H9 (cell line): ENCODE measurements at regions not wholly inside any gene's neighbourhood (a gene's known extent, or its start where the extent isn't known, plus 50 kb on each side); places are given as distances from the start of the nearest gene placed in this dataset.

Experiments
- DNase-seq: peaks from one replicate; pipeline ENCODE4 v3.0.0-alpha.2; 2017
- H2AFZ ChIP-seq: one replicate; pipeline ENCODE4 v1.6.1; 2013; ENCODE audit warnings: mild to moderate bottlenecking, low read length, control low read depth, moderate library complexity
- H2AK5ac ChIP-seq: 2 replicates; pipeline ENCODE4 v1.6.1; 2013; ENCODE audit warnings: low read length, control low read depth, mixed read lengths; ENCODE audit not compliant: insufficient read length
- H2BK120ac ChIP-seq: one replicate; pipeline ENCODE4 v1.6.1; 2013; ENCODE audit warnings: low read depth, mild to moderate bottlenecking, low read length, control low read depth, inconsistent platforms; ENCODE audit not compliant: poor library complexity, severe bottlenecking
- H2BK12ac ChIP-seq: 2 replicates; pipeline ENCODE4 v1.6.1; 2013; ENCODE audit warnings: low read length, control low read depth, mixed read lengths, low read depth; ENCODE audit not compliant: insufficient read length
- H2BK15ac ChIP-seq: 2 replicates; pipeline ENCODE4 v1.6.1; 2013; ENCODE audit warnings: low read depth, low read length, control low read depth
- H2BK20ac ChIP-seq: one replicate; pipeline ENCODE4 v1.6.1; 2013; ENCODE audit warnings: low read depth, mild to moderate bottlenecking, low read length, control low read depth, inconsistent platforms; ENCODE audit not compliant: poor library complexity, severe bottlenecking
- H2BK5ac ChIP-seq: 2 replicates; pipeline ENCODE4 v1.6.1; 2013; ENCODE audit warnings: low read length, control low read depth, mixed read lengths; ENCODE audit not compliant: insufficient read length
- H3K14ac ChIP-seq: 2 replicates; pipeline ENCODE4 v1.6.1; 2013; ENCODE audit warnings: low read length, control low read depth; ENCODE audit not compliant: insufficient read depth
- H3K18ac ChIP-seq: 2 replicates; pipeline ENCODE4 v1.6.1; 2013; ENCODE audit warnings: low read depth, mild to moderate bottlenecking, mixed read lengths, low read length, control low read depth; ENCODE audit not compliant: insufficient read length
- H3K23ac ChIP-seq: 2 replicates; pipeline ENCODE4 v1.6.1; 2013; ENCODE audit warnings: low read length, control low read depth, mixed read lengths, low read depth; ENCODE audit not compliant: insufficient read length
- H3K23me2 ChIP-seq: 2 replicates; pipeline ENCODE4 v1.6.1; 2013; ENCODE audit warnings: low read depth, mild to moderate bottlenecking, mixed read lengths, low read length, control low read depth; ENCODE audit not compliant: insufficient read length, poor library complexity, severe bottlenecking
- H3K27ac ChIP-seq: 2 replicates; pipeline ENCODE4 v1.5.1; 2013; ENCODE audit warnings: low read length, control low read depth, mixed read lengths, low read depth; ENCODE audit not compliant: insufficient read length
- H3K27me3 ChIP-seq: 2 replicates; pipeline ENCODE4 v1.6.1; 2013; ENCODE audit warnings: low read length, control low read depth, inconsistent platforms; ENCODE audit not compliant: insufficient read depth
- H3K4ac ChIP-seq: 2 replicates; pipeline ENCODE4 v1.6.1; 2013; ENCODE audit warnings: low read depth, mild to moderate bottlenecking, control low read depth, inconsistent platforms, low read length, moderate library complexity
- H3K4me1 ChIP-seq: 2 replicates; pipeline ENCODE4 v1.6.1; 2013; ENCODE audit warnings: low read length, control low read depth, inconsistent platforms; ENCODE audit not compliant: insufficient read depth
- H3K4me2 ChIP-seq: 2 replicates; pipeline ENCODE4 v1.6.1; 2013; ENCODE audit warnings: low read length, control low read depth, mixed read lengths; ENCODE audit not compliant: insufficient read length, insufficient read depth
- H3K56ac ChIP-seq: 2 replicates; pipeline ENCODE4 v1.6.1; 2013; ENCODE audit warnings: low read depth, mild to moderate bottlenecking, mixed read lengths, low read length, control low read depth; ENCODE audit not compliant: insufficient read length
- H3K79me1 ChIP-seq: 2 replicates; pipeline ENCODE4 v1.6.1; 2013; ENCODE audit warnings: low read depth, mild to moderate bottlenecking, moderate library complexity, low read length, control low read depth, inconsistent platforms; ENCODE audit not compliant: insufficient read depth, poor library complexity, severe bottlenecking
- H3K79me2 ChIP-seq: 2 replicates; pipeline ENCODE4 v1.6.1; 2013; ENCODE audit warnings: low read length, control low read depth, inconsistent platforms; ENCODE audit not compliant: insufficient read depth
- H3K9ac ChIP-seq: 2 replicates; pipeline ENCODE4 v1.6.1; 2013; ENCODE audit warnings: low read length, control low read depth, mixed read lengths; ENCODE audit not compliant: insufficient read length; ENCODE audit errors: extremely low read depth
- H3K9me3 ChIP-seq: one replicate; pipeline ENCODE4 v1.6.1; 2013; ENCODE audit warnings: low read depth, low read length, inconsistent platforms; ENCODE audit not compliant: control insufficient read depth
- H3T11ph ChIP-seq: one replicate; pipeline ENCODE4 v1.6.1; 2013; ENCODE audit warnings: mild to moderate bottlenecking, low read length, control low read depth, inconsistent platforms
- H4K20me1 ChIP-seq: one replicate; pipeline ENCODE4 v1.6.1; 2013; ENCODE audit not compliant: control insufficient read depth, insufficient read length, insufficient read depth
- H4K5ac ChIP-seq: 2 replicates; pipeline ENCODE4 v1.6.1; 2013; ENCODE audit warnings: low read depth, mild to moderate bottlenecking, mixed read lengths, low read length, control low read depth; ENCODE audit not compliant: insufficient read length
- H4K8ac ChIP-seq: replicated peaks from 2 replicates; pipeline ENCODE4 v1.6.1; 2013; ENCODE audit warnings: low read length, control low read depth, mixed read lengths, low read depth; ENCODE audit not compliant: insufficient read length
- H4K91ac ChIP-seq: 2 replicates; pipeline ENCODE4 v1.6.1; 2013; ENCODE audit warnings: low read depth, mild to moderate bottlenecking, moderate library complexity, mixed read lengths, low read length, control low read depth; ENCODE audit not compliant: insufficient read length
- H3K27ac Mint-ChIP-seq, 3 experiments: 2 replicates in 2 of 3; 3 replicates in 1 of 3; pipeline ENCODE4 v1.8.0; 2020 to 2021; ENCODE audit warnings: mixed read lengths in 3 of 3, mild to moderate bottlenecking in 1 of 3, moderate library complexity in 1 of 3
- H3K27me3 Mint-ChIP-seq: 2 replicates; pipeline ENCODE4 v1.8.0; 2021; ENCODE audit warnings: low read depth, mild to moderate bottlenecking, moderate library complexity, mixed read lengths
- H3K36me3 Mint-ChIP-seq, 3 experiments: 2 replicates in 2 of 3; 3 replicates in 1 of 3; pipeline ENCODE4 v1.8.0; 2020 to 2021; ENCODE audit warnings: low read depth in 3 of 3, mixed read lengths in 3 of 3; ENCODE audit not compliant: insufficient read depth in 1 of 3
- H3K4me1 Mint-ChIP-seq, 2 experiments: 2 replicates each; pipeline ENCODE4 v1.8.0; 2020; ENCODE audit warnings: mixed read lengths in 2 of 2
- H3K4me3 Mint-ChIP-seq, 2 experiments: 2 replicates in 1 of 2; 3 replicates in 1 of 2; pipeline ENCODE4 v1.8.0; 2020 to 2021; ENCODE audit warnings: mild to moderate bottlenecking in 2 of 2, mixed read lengths in 2 of 2, moderate library complexity in 1 of 2
- H3K9me3 Mint-ChIP-seq, 2 experiments: 2 replicates in 1 of 2; 3 replicates in 1 of 2; pipeline ENCODE4 v1.8.0; 2020; ENCODE audit warnings: mild to moderate bottlenecking in 2 of 2, mixed read lengths in 2 of 2, moderate library complexity in 1 of 2
- CTCF ChIP-seq: fragments of 200-600 bp; sonication (generic); conservative IDR thresholded peaks from 3 replicates; pipeline ENCODE4 v1.8.0; 2021; ENCODE audit warnings: antibody characterized with exemption, mild to moderate bottlenecking

GRCh38 chr1:80085067-80085466, 1078.5 kb upstream of the ADGRL4 start:
- H3K27ac Mint-ChIP-seq = no peak overlapping the region
- TF ChIP-seq CTCF = no peak
- Histone ChIP-seq H2AFZ (no peak overlapping the region), H3K18ac (no peak overlapping the region), H3K4me2 (no peak overlapping the region), H3K23ac (no peak overlapping the region), H2BK5ac (no peak overlapping the region), H3K79me2 (no peaks in the 10 kb centered on the region), H2BK20ac (no peak overlapping the region), H4K91ac (no peak overlapping the region), H3K14ac (no peak overlapping the region), H3K9me3 (no peaks in the 10 kb centered on the region), H3K79me1 (no peaks in the 10 kb centered on the region), H4K5ac (no peak overlapping the region), H3K4ac (no peak overlapping the region), H3K9ac (no peak overlapping the region), H3K27ac (no peak overlapping the region), H3K4me1 (no peaks in the 10 kb centered on the region), H2AK5ac (no peak overlapping the region), H3K56ac (no peak overlapping the region), H2BK12ac (no peak overlapping the region), H3K27me3 (no peaks in the 10 kb centered on the region), H4K8ac (no peak overlapping the region), H4K20me1 (no peaks in the 10 kb centered on the region), H2BK15ac (no peak overlapping the region), H3K23me2 (no peaks in the 10 kb centered on the region), H2BK120ac (no peak overlapping the region), H3T11ph (no peak overlapping the region)
- no peak for DNase-seq
- no peak overlapping the region for H3K4me3 Mint-ChIP-seq
- no peaks in the 10 kb centered on the region for H3K36me3 Mint-ChIP-seq
- H3K27me3 Mint-ChIP-seq = no peaks in the 10 kb centered on the region
- H3K4me1 Mint-ChIP-seq = no peaks in the 10 kb centered on the region
- no peaks in the 10 kb centered on the region; a peak in 1 of 5 replicates for H3K9me3 Mint-ChIP-seq
